GM19025 (cell line): ENCODE measurements at regions not wholly inside any gene's neighbourhood (a gene's known extent, or its start where the extent isn't known, plus 50 kb on each side); places are given as distances from the start of the nearest gene placed in this dataset.
"Not testable (repeated sequence)": the region's sequence is repeated elsewhere in the genome, so short reads cannot be mapped to it uniquely, and the experiment has no call there.

Source experiments
- ATAC-seq: cut with Tn5 transposase; IDR thresholded peaks from one replicate; pipeline ENCODE4 v1.9.1; 2021; ENCODE audit warnings: mild to moderate bottlenecking, low read depth, moderate library complexity; ENCODE audit not compliant: unreplicated experiment

DNA sequence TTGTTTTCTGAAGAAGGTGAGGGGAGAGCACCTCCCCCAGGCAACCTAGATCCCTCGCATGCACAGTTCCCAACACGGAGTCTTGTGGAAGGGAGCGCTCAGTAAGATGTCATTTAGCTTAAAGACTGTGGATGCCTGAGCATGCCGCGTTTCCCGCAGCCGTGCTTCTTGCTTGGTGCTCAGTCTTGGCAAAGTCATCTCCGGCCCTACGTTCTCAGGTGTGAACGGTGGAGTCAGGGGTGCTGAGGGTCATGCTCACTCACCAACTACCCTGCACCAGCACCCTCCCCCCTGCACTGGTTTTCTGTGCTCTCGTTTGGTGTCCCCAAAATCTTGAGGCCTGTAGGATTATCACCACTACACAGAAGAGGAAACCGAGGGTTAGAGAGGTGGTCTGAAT lies 202.1 kb downstream of the RHOU start:
- ATAC-seq: no peak

DNA sequence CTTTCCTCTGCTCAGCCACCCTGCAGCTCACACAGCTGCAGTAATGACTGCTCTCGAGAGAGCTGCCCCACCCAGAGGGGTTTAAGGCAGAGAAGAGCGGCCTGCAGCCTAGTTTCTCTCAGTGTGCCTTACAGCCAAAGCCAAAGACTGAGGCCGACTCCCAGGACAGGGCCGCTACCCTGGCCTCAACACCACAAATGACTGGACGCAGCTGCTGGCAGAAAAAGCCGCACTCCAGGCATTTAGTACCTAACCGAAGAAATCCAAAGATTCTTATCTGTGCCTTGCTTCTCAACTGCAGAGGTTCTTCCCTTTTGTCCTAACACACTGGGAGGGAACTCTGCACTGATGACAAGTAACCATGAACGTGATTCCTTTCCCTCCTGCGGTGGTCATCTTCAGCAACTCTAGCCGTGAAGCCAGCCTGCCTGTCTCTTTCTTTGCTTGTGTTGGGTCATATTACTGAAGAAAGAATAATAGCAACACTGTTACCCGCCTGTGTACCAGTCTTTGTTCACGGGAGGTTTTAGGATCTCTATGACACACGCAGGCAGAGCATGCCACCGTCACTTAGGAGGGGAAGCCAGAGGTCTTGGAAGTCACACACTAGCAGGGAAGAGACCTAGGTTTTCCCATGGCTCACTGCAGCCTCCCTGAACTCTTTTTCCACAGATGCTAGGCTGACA lies 202.7 kb downstream of the RHOU start:
- no peak for ATAC-seq

GRCh38 chr1:228938537-228938901 lies 203.2 kb downstream of the RHOU start:
- no peak for ATAC-seq

GRCh38 chr1:228939001-228939691 lies 203.9 kb downstream of the RHOU start:
- ATAC-seq: no peak

DNA sequence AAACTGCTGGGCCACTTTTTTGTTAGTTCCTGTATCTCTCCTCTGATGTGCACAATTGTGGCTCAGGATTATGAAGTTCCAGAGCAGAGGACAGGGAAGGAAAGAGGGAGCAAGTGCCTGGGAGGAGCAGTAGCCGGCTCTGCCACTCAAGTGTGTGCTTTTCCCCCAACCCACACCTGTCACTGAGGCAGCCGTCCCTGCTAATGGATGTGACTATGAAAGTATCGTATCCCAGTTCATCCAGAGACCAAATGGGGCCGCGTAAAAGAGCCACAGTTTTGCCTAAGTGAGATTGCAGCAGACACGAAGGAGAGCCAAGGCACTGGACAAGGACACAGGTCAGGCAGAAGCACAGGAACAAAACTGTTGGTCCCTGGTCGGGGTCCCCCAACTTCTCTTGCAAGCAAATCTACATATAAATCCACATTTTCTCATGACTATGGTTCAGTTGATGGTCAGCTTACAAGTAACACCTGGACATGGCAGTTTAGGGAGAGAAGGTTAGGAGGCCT lies 204.7 kb downstream of the RHOU start:
- ATAC-seq: no peak

DNA sequence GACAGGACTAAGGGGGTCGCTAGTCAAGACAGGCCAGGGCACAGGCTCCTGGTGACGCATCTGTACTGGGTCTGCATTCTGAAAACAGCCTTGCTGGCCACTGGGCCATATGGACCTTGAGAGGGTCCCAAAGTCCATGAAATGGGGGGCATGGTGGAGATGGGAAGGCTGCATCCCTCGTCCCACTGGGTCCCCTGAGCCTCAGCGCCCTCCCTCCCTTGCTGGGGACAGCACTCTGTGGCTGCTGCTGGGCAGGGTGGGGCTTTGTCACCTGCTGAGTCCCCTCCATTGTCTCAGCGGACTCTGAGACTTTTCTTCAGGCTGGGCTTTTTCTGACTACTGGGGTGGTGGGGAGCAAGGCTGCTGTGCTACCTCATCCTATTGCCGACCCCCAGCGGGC lies 205.2 kb downstream of the RHOU start:
- ATAC-seq: no peak

DNA sequence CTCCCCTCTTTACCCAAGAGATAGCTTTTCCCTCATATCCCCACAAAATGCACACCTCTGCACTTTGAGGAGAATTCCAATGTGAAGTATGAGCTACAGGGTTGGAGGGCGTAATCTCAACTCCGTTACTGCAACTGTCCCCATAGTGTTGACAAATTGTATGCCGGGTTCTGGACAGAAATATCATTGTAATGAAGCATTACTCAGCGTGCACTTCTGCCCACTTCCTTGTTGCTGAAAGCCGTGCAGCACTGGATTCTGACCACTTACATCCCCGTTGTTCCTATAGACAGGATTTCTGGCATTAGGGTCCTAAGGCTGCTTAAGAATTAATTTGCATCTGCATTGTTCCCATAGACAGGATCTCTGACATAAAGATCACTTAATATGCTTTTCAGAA lies 205.6 kb downstream of the RHOU start:
- ATAC-seq: no peak

DNA sequence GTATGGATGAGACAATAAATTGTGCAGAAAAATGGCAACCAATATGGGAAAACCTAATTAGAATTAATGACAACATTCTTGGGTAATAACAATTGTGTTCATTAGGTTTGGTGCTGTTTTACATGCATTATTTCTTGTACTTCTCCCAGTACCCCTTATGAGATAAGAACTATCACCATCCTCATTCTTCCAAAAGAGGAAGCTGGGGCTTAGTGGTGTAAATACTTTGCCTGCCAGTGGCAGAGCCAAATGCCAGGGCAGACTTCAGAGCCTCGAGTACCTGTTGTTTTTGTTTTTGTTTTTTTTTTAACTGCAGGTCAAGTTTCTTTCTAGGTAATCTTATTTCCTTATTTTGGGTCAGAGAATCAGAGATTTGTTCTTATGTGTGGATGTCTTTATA lies 206.4 kb downstream of the RHOU start:
- no peak for ATAC-seq

GRCh38 chr1:228943436-228943835 lies 208.2 kb downstream of the RHOU start:
- no peak for ATAC-seq

DNA sequence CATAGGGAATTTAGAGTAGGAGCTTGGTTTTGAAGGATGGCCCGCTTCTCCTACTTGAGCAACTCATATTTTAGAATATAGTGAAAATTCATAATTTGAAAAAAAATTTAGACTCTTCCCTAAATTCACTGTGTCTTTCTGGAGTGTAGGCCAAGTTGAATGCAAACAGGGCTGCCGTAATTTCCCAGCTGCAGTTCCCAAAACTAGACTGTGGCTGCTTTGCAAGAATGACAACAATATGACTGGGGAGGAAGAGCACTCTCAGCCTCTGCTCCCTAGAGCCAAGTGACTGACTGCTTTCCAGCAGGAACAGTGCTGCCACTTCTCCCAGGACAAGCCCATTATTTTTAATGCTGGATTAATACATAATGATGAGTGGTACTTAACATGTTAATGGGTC lies 209.0 kb downstream of the RHOU start:
- no peak for ATAC-seq

DNA sequence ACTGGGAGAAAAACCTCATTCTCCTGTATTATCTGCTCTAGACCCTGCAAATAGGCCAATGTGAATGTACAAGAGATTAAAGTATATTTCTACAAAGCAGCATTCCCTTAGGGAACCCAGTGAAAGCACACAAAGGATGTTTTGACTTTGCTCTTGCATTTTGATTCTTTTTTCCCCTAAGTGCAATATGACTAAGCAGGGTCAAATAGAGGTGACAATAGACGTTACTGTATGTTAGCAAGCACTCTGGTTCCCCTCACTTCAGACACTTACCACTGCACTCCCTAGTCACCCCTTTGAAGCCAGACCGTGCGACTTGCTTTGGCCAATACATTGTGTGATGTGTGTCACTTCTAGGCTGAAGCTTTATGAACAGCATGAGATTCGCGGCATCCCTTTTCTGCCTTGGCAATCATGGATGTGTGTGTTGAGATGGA lies 209.7 kb downstream of the RHOU start:
- ATAC-seq: no peak

DNA sequence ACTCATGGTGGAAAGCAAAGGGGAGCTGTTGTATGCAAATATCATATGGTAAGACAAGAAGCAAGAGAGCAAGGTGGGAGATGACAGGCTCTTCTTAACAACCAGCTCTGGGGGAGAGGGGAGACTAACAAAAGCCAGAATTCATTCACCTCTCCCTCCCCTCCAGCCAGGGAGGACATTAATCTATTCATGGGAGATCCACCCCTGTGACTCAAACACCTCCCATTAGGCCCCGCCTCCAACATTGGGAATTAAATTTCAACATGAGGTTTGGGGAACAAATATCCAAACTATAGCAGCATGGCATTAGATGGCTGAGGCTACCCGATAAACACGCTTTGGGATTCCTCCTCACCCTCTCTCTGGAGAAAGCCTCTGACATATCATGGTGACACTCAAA lies 210.6 kb downstream of the RHOU start:
- ATAC-seq: no peak

GRCh38 chr1:228949617-228950016 lies 214.3 kb downstream of the RHOU start:
- ATAC-seq: not testable (repeated sequence)

- no peak for ATAC-seq
Measured at GRCh38 chr1:228953207-228953606, 217.9 kb downstream of the RHOU start.

DNA sequence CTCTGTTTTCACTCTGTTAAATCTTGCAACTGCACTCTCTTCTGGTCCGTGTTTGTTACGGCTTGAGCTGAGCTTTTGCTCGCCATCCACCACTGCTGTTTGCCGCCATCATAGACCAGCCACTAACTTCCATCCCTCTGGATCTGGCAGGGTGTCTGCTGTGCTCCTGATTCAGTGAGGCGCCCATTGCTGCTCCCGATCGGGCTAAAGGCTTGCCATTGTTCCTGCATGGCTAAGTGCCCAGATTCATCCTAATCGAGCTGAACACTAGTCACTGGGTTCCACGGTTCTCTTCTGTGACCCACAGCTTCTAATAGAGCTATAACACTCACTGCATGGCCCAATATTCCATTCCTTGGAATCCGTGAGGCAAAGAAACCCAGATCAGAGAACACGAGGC lies 218.5 kb downstream of the RHOU start:
- not testable (repeated sequence) for ATAC-seq

- ATAC-seq: no peak
Measured at GRCh38 chr1:228955691-228956090, 220.4 kb downstream of the RHOU start.

DNA sequence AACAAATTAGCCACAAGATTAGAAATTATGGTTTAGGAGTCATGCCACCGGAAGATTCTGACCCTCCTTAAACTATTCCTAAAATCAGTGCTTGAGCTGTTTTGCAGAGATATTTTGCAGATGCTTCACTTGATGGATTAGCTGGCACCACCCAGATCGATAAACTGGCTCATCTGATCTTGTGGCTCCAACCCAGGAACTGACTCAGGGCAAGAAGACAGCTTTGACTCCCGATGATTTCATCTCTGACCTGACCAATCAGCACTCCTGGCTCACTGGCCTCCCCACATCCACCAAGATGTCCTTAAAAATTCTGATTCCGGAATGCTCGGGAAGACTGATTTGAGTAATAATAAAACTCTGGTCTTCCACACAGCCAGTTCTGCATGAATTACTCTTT lies 221.6 kb downstream of the RHOU start:
- ATAC-seq: no peak

DNA sequence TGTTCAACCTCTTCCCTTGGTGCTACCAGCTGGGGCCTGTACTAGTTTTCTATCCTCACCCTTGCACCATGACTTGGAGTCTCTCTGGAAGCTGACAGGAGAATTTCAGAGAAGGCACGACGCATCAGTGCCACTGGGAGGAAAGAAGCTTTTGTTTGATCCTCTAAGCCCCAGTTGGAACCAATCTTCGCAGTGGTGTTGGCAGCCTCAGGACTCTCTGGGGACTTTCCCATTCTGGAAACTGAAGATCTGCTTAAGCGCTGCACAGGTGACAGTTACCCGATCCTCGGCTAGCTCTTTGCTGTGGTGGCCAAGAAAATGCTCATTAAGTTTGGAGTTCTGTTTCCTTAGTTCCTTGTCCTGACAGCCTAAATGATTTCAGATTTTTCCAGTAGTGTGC lies 222.3 kb downstream of the RHOU start:
- ATAC-seq: no peak

DNA sequence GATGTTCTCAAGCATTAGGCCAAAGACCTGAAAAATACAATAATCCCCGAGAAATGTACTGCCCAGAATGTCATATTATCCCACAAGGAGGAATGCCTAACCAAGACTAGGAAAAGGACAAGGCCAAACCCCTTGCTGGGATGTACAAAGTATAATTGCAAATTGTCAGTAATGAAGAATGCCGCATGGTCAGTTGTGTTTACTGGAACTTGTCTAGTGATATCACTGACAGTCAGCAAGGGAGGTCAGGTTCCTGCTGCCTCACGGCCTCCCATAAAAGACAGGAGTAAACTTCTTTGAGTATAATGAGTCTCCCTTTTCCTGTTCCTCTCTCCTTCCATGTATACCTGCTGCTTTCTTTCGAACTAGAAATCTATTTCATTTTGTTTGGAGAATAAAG lies 222.8 kb downstream of the RHOU start:
- no peak for ATAC-seq

- no peak for ATAC-seq
Measured at GRCh38 chr1:228958741-228959140, 223.5 kb downstream of the RHOU start.

GRCh38 chr1:228960705-228961104 lies 225.4 kb downstream of the RHOU start:
- no peak for ATAC-seq

DNA sequence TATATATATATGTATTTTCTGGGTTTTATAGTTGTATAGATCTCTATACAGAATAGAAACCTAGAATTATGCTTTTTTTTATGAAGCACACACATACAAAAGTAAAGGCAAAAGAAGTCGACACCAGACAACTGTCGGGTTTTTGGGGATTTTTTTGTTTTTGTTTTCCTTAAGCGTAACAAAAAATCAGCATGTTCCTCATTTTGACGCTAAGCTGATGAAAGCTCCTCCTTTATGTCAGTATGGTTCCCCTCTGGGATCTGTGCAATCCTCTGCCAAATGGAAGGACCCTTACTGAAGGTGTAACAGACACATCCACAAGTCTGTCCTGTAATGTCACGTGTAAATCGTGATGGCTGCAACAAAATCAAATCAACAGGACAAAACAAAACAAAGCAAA lies 226.2 kb downstream of the RHOU start:
- no peak for ATAC-seq
